Prostate gland (tissue), 2 donors: ENCODE measurements at regions not wholly inside any gene's neighbourhood (a gene's known extent, or its start where the extent isn't known, plus 50 kb on each side); places are given as distances from the start of the nearest gene placed in this dataset.

Source experiments
- CTCF ChIP-seq, 4 experiments: fragments of 200-600 bp in 2 of 4; fragments of 450-650 bp in 2 of 4; sonication (generic) in 2 of 4; IDR thresholded peaks; 1 replicate in 3 of 4; 2 replicates in 1 of 4; pipeline ENCODE4 v1.5.1; 2016 to 2019; ENCODE audit warnings: antibody characterized with exemption in 4 of 4, mild to moderate bottlenecking in 2 of 4, moderate library complexity in 2 of 4
- POLR2A ChIP-seq: fragments of 450-650 bp; IDR thresholded peaks from one replicate; pipeline ENCODE4 v1.6.1; 2016; ENCODE audit warnings: antibody characterized with exemption, mild to moderate bottlenecking
- POLR2AphosphoS5 ChIP-seq: sonication (generic); formaldehyde crosslinking; IDR thresholded peaks from one replicate; pipeline ENCODE4 v1.6.1; 2017; ENCODE audit warnings: antibody characterized with exemption

DNA sequence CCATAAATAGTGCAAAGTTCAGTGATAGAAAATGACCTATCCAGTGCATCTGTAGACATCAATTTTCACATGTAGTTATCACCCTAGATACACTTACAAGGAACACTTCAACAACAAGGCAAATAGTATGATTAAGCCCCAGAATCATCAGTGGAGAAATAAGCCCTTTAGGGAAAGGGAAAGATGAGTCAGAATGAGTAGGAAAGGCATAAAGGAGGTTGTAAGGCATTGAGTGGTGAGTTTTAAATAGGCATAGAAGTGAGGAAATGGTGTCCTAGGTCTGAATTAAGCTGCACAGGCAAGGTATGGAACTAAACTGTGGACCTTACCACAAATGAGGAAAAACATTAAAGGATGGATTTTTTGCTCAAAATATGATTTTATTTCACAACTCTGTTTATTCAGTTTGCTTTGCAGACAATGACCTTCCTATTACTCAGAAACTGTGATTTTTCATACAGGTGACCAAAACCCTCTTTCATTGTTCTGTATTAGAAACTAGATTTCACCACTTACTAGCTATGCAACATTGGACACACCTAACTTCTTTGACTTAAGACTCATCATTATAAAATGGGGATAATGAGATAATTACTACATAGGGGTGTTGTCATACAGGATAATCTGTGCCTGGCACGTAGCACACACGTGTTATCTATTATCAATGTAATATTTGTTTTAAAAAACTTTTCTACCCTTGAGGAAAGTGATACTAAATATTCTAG is 57.0 kb upstream of the MAP9 start:
- no peak for TF ChIP-seq CTCF (IDR thresholded peaks at IDR 0.05)
- no peak for TF ChIP-seq POLR2A
- no peak for TF ChIP-seq POLR2AphosphoS5
